NCI-H460 (cell line): ENCODE measurements at regions not wholly inside any gene's neighbourhood (a gene's known extent, or its start where the extent isn't known, plus 50 kb on each side); places are given as distances from the start of the nearest gene placed in this dataset.
"Not testable (repeated sequence)": the region's sequence is repeated elsewhere in the genome, so short reads cannot be mapped to it uniquely, and the experiment has no call there.

Experiments
- DNase-seq: peaks from one replicate; pipeline ENCODE4 v3.0.0-alpha.2; 2016; ENCODE audit warnings: low read depth; ENCODE audit errors: extremely low read depth

DNA sequence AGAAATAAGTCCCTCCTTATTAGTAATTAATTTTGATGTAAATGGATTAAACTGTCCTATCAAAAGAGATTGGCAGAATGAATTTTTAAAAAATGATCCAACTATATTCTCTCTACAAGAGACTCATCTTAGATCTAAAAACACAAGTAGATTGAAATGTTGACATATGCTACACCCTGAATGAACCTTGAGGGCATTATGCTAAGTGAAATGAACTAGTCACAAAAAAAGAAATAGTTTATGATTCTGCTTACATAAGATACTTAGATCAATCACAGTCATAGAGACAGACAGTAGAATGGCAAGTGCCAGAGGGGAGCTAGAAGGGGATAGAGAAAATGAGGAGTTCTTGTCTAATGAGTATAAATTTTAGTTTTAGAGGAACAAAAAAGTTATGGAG is 849.8 kb downstream of the CDH11 start:
- DNase-seq = no peak

DNA sequence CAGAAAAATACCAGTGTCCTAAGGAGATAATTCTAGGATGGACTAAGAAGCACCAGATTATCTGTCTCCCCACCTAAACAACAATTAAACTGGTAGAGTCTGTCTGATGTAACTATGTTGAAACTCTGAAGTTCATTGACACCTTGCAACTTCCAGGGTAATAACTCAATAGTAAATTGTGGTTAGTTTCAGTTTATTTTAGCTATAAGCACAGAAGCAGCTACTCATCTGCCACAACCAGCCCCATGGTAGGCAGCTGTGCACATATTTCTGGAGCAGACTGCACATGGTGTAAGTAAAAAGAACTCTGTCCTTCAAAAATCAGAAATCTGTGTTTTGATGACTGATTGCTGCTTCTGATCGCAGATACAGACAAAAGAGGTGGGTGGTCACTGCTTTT is 852.1 kb downstream of the CDH11 start:
- no peak for DNase-seq

DNA sequence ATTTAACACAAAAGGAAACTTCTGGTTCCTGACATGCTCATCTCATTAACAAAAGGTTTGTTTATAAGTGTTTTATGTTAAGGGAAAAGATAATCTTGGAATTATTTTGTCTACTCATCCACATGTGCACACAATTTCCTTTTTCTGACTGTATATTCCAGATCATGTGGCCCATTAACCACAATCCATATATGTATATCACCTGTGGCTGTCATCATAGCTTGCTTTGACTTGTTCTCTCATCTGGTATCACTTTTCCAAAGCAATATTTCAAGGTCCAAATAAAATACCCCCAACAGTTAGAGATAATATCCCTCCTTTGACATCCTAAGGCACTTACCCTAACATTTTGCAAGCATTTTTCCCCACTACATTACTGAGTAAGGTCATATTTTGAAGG is 856.1 kb downstream of the CDH11 start:
- no peak for DNase-seq

DNA sequence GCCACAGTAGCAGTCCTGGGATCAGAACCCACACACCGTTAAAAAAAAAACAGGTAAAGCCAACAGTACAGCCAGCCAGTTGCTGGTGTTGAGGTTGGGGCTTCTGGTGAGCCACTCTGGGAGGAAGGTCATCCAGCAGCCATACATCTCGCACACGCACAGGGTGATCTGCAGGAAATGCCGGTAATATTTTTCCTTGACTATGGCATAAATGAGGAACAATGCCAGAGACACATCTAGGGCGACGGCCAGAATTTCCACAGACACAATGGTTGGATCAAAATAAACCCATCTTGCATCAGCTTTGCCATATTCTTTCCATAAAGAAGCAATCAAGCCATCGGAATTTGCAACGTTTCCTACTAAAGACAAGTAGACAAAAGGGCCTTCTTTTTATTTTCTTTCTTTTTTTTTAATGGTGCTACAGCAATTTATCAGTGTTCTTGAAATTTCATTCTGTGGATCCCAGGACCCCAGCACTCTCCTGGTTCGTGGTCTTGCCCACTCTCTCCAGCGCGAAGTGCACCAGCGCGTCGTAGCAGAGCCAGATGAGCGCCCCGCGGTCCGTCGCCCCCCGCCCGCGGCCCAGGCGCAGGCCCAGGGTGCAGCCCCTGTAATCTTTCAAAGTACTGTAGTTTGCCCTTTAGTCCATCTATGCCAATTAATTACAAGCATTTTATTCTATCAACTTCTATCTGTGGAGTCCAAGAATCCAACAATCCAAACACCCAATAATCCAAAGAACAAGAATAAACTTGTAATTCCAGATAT is 861.0 kb downstream of the CDH11 start:
- not testable (repeated sequence) for DNase-seq

DNA sequence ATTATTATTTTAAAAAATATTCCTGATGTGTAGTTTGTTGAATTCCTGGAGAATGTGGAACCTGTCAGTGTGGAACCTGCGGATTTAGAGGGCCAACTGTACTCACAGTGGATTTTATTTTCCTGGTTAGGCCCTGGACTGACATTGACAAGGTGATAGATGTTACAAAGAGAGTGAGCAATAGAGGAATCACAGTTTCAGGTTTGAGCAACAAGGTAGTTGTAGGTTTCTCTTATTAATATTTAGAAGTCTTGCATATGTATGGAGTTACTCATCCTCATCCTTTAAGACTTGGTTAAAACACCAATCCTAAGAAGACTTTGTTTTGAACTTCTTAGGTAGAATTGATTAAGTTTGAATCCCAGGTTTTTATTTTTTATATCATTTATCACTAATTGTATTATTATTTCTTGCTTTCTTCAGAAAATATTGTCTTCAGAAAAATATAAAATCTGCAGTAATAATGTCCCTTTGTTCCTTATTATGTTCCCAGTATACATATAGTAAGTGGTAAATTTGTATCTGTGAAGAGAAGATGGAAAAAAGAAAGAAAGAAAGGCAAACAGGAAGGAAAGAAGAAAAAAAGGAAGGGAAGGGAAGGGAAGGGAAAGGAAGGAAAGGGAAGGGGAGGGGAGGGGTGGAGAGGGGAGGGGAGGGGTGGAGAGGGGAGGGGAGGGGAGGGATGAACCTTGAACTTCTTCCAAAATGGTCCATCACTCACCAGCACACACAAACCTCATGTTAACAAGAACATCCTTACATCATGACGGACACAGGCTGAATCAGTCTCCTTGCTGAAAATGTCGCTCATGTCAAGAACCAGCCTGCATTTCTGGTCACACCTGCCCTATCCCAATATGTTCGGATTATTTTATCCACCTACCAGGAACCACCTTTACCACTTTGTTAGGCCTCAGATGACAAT is 867.2 kb downstream of the CDH11 start:
- DNase-seq = no peak

DNA sequence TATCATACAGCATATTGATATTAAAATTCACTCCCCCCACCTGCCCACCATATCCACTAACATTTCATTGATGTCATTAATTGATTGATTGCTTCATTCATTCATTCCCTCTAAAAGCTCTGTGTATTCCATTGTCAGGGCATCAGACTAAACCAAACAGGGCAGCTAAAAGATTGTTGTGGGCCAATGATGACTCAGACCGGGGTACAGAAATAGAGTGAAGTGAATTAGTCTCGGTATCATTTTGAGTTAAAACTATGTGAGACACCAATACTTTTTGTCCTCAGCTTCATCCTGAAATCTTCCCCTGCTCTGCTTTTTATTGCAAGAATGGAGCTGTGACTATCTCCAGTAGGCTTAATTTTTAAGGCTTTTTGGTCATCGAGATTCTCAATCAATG is 868.3 kb downstream of the CDH11 start:
- no peak for DNase-seq

DNA sequence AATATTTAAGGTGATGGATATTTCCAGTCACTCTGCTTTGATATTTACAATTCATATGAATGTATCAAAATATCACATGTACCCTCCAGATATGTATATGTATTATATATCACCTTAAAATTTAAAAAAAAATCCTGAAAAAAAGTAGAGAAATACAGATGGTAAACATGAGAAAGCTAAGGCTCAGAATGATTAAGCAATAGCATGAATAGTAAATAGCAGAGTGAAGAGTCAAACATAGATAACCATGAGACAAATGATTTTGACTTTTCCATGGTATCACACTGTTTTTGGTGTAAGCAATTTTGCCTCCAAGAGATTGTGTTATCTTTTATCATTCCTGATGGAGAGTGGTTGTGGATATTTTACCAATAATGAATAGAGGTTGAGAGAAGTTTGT is 868.8 kb downstream of the CDH11 start:
- DNase-seq = no peak

DNA sequence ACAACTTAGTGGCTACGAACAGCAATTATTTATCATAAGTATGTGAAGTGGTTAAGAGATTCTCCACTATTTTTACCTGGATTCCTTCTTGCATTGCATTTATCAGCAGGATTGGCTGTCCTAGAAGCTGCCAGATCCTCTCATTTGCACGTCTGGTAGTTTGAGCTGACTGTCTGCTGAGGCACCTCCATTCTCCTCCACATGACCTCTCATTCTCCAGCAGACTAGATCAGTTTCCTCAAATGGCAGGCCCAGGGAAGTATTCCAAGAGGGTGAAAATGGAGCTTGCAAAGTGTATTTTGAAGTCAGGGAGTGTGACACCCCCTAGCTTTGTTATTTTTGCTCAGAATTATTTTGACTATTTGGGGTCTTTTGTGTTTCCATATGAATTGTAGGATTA is 870.1 kb downstream of the CDH11 start:
- DNase-seq = no peak

DNA sequence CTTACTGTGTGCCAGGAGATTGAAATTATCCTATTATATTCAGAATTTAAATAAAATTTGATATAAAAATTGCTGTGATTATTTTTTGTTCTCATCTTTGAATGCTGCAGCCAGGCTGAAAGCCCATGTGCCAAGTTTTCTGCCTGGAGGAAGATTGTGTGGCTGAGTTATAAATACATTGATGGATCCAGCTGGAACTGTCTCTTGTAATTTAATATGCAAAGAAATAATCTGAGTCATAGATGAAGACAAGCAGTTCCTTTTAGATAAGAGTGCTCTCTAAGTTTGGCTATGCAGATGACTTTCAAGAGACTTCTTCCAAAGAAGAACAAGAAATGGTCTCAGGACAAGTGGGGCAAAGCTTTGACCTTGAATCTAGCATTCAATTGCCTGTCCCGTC is 871.0 kb downstream of the CDH11 start:
- DNase-seq = no peak

DNA sequence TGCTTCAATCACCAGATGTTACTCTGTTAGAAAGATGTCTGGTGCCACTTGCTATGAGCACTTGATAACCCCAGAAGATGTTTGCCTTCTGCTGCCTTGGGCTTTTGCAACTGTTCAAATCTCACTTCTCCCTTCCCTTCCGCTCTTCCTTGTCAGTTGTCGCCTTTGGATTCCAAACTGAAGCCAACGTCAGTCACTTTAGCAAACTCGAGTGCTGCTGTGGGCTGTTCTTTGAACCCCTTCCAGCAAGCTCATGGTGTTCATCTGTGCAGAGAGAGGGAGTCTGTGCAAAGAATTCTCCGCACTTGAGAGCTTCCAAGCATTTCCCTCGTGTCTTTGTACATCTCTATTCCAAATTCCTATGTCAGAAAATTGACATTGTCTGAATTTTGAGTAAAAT is 879.4 kb downstream of the CDH11 start:
- no peak for DNase-seq

DNA sequence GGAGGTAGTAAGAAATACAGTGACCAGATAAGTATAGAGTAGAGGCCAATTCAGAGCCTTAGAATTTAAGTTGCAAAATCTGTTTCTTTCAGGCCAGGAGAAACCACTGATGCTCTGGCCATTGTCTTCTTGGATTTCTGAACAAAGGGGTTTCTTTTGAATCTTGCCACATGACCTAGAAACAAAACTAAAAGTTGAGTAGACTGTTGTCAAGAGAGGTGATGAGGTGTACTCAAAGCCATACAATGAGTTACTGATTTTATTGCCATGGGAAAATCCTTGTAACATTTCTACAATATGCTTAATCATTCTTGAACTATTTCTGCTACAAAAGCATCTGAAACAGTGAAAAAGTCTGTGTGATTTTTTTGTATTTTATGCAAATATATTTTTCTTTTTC is 881.3 kb downstream of the CDH11 start:
- no peak for DNase-seq

DNA sequence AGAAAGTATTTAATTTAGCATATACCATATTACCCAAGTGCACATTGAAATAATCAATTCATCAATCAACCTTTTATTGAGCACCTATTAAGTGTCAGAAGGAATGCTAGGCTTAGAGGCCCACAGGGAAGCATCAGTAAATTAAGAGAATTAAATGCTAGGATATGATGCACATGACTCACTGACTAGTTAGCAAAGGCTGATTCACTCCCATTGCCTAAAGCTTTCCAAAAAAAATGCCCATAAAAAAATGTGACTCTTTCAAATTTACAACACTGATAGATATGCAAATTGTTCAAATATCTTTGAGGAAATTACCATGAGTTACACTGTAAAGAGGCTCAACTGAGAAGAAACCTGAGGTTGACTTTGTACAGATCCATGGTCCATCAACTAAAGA is 883.3 kb downstream of the CDH11 start:
- DNase-seq = no peak

DNA sequence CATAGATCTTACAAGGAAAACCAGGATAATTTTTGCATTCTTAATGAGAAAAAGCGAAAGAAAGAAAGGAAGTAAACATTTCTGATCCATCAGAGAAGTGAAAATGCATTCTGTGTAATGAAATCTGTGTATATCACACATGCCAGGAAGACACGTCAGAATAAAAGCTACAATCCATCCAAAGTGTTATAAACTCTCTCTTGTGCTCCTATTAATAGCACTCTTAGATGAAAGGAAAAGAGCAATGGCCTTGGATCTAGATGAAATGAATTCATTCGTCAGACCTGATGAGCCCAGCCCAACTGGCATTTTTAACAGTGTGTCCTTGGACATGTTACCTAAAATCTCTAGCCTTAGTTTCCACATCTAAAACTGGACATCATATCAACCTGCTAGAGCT is 885.5 kb downstream of the CDH11 start:
- no peak for DNase-seq

DNA sequence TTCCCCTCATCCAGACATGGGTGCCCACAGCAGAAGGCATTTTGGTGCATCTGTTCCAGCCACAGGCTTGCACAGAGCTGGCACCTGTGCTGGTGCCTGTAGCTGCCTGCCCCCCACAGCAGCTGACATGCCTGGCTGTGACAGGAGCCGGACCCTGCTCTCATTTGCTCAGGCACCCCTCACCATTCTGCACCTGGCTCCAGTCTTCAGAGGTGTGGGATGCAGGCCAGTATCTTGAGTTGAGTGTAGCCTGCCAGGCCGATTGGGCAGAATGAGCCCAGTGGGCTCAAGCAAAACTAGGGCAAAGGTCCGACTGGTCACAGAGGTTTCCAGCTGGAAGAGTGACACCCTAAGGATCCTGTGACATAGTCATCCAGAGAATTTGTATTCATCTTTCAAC is 887.7 kb downstream of the CDH11 start:
- no peak for DNase-seq

DNA sequence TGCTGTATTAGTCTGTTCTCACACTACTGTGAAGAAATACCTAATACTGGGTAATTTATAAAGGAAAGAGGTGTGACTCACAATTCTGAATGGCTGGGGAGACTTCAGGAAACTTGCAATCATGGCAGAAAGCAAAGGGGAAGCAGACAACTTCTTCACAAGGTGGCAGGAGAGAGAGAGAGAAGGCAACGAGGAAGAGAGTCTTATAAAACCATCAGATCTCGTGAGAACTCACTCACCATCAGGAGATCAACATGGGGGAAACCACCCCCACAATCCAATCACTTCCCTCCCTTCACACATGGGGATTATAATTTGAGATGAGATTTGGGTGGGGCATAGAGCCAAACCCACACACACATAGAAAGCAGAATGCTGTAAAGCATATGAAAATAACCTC is 896.2 kb downstream of the CDH11 start:
- DNase-seq = no peak

DNA sequence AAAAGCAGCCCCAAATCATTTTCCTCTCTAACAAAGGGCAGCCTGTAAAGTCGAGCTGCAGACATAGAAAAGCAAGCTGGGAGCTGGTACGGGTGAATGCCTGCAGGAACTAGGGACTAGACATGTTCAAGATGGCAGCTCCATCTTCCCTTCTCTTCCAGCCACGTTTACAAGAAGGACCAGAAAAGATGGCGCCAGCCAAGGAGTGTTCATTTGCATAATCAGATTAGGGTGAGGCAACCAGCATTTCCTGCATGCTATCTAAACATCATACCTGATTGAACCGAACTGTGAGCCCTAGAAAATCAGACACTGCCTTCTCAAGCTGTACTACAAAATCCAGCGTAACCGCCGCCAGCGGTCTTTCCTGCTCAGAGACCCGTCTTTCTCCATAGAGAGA is 896.8 kb downstream of the CDH11 start:
- no peak for DNase-seq

DNA sequence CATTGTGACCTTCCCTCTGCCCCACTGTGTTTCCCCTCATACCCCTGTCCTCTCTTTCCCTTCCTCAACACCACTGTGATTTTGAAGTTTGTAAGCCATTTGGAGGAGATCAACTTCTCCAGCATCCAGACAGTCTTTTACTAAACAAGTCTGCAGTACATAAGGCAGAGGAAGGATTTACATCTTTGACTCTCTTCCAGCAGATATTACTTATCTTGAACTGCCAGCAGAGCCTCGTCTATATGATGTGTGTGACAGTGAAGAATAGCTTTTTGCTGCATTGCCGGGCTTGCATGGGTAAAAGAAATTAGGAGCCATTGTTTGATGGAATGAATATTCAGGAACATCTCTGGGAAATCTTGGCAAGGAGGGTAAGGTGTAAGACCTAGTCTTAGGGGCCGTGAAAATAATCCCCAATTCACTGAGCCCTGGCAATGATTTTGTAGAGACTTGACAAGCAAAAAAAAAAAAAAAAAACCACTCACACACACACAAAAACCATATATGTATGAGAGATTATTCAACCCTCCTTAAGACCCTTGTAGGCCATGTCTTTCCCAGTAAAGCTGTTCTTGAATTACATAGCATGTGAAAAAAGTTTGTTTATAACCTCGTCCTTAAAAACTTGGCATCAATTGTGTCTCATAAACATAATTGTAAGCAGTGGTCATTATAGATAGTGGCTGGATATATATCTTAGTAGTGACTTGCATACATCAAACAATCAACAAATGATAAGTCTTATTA is 903.9 kb downstream of the CDH11 start:
- DNase-seq = no peak

DNA sequence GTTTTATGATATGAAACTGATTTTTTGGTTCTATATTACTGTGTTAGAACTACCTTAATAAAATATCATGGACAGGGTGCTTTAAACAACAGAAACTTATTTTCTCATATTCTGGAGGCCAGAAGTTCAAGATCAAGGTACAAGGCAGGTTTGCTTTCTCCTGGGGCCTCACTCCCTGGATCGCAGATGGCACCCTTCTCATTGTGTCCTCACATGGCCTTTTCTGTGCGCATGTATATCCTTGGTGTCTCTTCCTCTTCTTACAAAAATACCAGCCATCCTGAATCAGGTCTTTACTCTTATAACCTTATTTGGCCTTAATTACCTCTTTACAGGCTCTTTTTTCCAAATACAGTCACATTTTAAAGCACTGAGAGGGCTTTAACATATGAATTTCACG is 906.1 kb downstream of the CDH11 start:
- DNase-seq = no peak

DNA sequence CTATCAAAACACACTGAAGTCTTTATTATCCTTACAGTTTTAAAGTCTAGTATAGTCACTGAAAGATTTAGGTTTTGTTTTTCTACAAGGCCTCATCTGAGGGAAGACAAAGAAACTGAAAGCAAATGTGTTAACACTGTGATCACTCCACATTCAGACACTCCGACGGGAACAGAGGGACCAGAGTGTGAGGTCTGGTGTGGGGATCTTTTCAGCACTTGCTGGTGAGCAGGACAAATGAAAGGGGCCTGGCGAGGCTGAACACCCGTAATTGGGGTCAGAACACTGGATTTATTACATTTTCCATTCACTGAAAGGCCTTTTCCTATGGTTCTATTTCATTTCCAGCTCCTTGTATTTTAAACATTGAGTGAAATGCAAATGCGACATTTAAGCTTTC is 910.5 kb downstream of the CDH11 start:
- no peak for DNase-seq

DNA sequence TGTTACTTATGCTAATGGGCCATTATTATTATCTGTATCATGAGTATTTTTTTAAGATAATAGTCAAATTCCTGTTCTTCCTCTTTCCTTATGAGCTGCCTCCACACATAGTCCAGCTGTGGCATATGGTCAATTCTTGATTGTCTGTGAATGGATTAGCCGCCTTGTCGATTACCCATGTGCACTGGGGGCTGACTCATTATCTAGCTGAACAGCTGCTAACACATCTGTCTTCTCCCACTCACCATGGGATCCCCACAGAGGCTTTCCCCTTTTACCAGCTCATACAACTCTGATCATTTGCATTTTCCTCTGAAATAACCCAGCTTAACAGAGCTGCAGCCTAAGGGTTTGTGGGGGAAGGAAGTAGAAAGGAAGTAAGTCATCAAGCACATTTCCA is 915.0 kb downstream of the CDH11 start:
- DNase-seq = no peak

DNA sequence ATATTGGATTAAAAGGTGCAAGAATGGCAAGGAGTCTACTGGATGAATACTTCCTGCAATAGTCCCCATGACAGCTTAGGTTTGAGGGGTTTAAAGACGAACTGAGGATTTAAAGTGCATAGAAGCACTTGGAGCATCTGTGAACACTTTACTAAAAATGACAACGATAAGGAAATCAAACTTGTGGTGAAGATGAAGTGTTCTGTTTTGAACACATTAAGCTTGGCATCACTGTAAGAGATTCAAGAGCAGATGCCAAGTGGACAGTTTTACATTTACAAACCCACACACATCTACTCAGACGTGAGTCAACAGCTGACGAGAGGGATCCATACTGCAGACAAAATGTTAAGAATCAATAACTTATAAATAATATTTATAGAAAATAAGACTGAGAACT is 918.7 kb downstream of the CDH11 start:
- DNase-seq = no peak
